WI38 (cell line): ENCODE measurements at regions not wholly inside any gene's neighbourhood (a gene's known extent, or its start where the extent isn't known, plus 50 kb on each side); places are given as distances from the start of the nearest gene placed in this dataset.

Source experiments
- H3K4me3 ChIP-seq: 2 replicates; pipeline ENCODE4 v1.5.1; 2011; ENCODE audit warnings: low read depth, mild to moderate bottlenecking, control low read depth, low read length
- CTCF ChIP-seq: IDR thresholded peaks from 2 replicates; pipeline ENCODE4 v1.5.1; 2012; ENCODE audit warnings: low read depth, mild to moderate bottlenecking, control low read depth, low read length

GRCh38 chr1:87702455-87702854 is 373.8 kb downstream of the LMO4 start:
- no peak for TF ChIP-seq CTCF
- no peak overlapping the region for H3K4me3 ChIP-seq

GRCh38 chr1:87705233-87705632 is 376.6 kb downstream of the LMO4 start:
- no peak overlapping the region for H3K4me3 ChIP-seq
- TF ChIP-seq CTCF = no peak

GRCh38 chr1:87706203-87706602 is 377.5 kb downstream of the LMO4 start:
- H3K4me3 ChIP-seq = no peak overlapping the region
- no peak for TF ChIP-seq CTCF

GRCh38 chr1:87706779-87707228 is 378.1 kb downstream of the LMO4 start:
- TF ChIP-seq CTCF = no peak

GRCh38 chr1:87707411-87707810 is 378.7 kb downstream of the LMO4 start:
- H3K4me3 ChIP-seq = no peak overlapping the region
- TF ChIP-seq CTCF = no peak

More at GRCh38 chr1:87706779-87707228, 378.1 kb downstream of the LMO4 start:
- no peak overlapping the region for H3K4me3 ChIP-seq

- H3K4me3 ChIP-seq = no peak overlapping the region
- no peak for TF ChIP-seq CTCF
These were observed 383.8 kb downstream of the LMO4 start for GRCh38 chr1:87712261-87713010.

- H3K4me3 ChIP-seq = no peak overlapping the region
- no peak for TF ChIP-seq CTCF
These were observed 385.6 kb downstream of the LMO4 start for GRCh38 chr1:87714278-87714677.
